ENCODE measurements at regions not wholly inside any gene's neighbourhood (a gene's known extent, or its start where the extent isn't known, plus 50 kb on each side); places are given as distances from the start of the nearest gene placed in this dataset.

DNA sequence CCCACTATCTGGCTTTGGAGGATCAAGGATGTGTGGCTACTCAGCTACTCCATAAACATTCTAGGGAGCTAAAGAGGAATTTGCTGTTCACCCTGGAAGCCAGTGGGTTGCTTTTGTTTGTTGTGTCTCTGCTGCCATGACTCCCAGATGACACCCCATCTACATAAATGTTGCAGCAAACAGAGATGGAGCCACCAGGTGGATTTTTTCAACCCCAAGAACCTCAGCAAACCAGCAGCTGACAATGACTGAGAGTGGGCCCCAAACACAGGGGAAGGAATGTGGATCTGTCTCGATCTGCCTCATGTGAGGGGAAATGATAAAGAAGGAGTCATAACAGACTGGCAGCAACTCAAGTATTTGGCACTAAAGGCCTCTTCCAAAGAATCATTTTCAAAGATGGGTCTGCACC lies 132.7 kb upstream of the TNC start:
- no peak overlapping the region for H3K4me3 ChIP-seq (ENCODE audit: low read depth, low read length)
- DNase-seq, result no peak
- no peaks in the 10 kb centered on the region for H3K27me3 ChIP-seq
- no peaks in the 10 kb centered on the region for H3K4me1 ChIP-seq
- TF ChIP-seq, protein P1, sequence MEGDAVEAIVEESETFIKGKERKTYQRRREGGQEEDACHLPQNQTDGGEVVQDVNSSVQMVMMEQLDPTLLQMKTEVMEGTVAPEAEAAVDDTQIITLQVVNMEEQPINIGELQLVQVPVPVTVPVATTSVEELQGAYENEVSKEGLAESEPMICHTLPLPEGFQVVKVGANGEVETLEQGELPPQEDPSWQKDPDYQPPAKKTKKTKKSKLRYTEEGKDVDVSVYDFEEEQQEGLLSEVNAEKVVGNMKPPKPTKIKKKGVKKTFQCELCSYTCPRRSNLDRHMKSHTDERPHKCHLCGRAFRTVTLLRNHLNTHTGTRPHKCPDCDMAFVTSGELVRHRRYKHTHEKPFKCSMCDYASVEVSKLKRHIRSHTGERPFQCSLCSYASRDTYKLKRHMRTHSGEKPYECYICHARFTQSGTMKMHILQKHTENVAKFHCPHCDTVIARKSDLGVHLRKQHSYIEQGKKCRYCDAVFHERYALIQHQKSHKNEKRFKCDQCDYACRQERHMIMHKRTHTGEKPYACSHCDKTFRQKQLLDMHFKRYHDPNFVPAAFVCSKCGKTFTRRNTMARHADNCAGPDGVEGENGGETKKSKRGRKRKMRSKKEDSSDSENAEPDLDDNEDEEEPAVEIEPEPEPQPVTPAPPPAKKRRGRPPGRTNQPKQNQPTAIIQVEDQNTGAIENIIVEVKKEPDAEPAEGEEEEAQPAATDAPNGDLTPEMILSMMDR (IDR thresholded peaks at IDR 0.05; ENCODE audit: low read depth, low read length), result no peak
- H3K36me3 ChIP-seq, result no peaks in the 10 kb centered on the region
- no peaks in the 10 kb centered on the region for H3K9me3 ChIP-seq

DNA sequence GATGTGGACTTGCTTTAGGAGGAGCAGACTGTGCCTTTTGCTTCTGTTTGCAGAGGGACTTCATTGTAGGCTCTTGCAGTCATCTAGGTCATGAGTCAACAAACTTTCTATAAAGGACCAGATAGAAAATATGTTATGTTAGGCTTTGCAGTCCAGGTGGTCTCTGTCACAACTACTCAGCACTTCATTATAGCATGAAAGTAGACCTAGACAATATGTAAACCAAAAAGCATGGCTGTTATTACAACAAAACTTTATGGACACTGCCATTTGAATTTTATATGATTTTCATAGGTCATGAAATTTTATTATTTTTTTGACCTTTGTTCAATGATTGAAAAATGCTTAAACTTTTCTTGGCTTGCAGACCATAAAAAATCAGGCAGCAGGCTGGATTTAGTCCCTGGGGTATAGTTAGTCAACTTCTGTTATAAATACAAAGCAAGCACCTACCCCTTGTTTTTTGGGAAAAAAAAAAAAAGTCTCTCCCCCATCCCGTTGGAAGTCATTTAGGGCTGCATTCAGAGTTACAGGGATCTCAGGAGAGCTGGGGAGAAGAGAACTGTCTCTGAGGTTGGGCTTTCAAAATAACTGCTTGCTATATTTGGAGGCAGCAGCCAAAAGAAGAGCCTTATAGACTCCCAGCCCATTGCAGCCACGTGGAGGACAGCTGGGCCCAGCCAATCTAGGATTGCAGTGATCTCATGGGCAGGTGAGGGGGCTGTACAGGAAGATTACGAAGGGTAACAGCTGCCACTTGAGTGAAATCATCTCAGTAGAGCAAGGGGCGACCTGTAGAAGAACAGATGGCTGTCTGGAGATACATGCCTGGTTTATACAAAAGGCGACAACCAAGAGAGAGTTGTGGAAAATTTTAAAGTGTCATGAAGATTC lies 136.6 kb upstream of the TNC start:
- TF ChIP-seq, protein P1 (IDR thresholded peaks at IDR 0.05; ENCODE audit: low read depth, low read length), result no peak
- no peak for DNase-seq
- no peak overlapping the region for H3K4me3 ChIP-seq (ENCODE audit: low read depth, low read length)

DNA sequence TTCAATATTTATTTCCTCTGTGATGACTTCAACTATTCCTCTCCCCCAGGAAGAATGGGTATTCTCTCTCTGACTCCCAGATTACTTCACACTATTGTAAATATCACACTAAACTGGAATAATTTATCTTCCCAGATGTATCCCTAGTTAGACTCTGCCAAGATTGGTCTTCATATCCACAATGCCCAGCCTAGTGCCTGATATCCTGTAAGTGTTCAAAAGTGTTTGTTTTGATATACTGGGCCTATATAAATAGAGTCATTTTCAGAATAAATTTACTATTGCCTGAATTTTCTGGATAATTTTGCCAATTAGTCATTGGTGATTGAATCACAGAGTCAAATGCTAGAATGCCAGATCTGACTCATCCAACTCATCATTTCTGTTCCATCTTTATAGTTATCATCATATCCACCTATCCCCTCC lies 143.7 kb upstream of the TNC start:
- H3K4me3 ChIP-seq (ENCODE audit: low read depth, low read length), result no peak overlapping the region
- H3K36me3 ChIP-seq, result no peaks in the 10 kb centered on the region
- no peaks in the 10 kb centered on the region for H3K9me3 ChIP-seq
- no peaks in the 10 kb centered on the region for H3K27me3 ChIP-seq
- no peaks in the 10 kb centered on the region for H3K4me1 ChIP-seq
- DNase-seq, result no peak
- TF ChIP-seq, protein P1 (IDR thresholded peaks at IDR 0.05; ENCODE audit: low read depth, low read length), result no peak

More for the DNA sequence above, 136.6 kb upstream of the TNC start:
- Histone ChIP-seq H3K4me1 (no peaks in the 10 kb centered on the region), H3K36me3 (no peaks in the 10 kb centered on the region), H3K27me3 (no peaks in the 10 kb centered on the region), H3K9me3 (no peaks in the 10 kb centered on the region)

DNA sequence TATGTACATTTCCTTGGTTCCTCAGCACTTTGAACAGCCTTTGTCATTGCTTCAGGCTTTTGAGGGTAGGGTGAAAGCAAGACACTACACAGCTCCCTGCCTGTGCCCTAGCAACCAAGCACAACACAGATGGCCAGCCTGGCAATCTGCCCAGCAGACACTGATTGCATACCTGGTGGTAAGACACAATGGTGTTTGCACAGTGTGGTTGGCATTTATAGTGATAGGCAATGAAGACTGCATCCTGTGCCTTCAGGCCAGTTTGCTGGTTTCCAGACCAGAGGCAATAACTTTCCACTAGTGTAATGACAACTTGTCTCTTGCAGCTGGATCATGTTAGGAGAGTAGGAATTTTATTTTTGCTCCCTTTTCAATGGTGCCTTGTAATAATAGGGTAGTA lies 144.5 kb upstream of the TNC start:
- no peak overlapping the region for H3K4me3 ChIP-seq (ENCODE audit: low read depth, low read length)
- peak; percentile 63 for DNase-seq
- H3K36me3 ChIP-seq, result no peaks in the 10 kb centered on the region
- TF ChIP-seq, protein P1 (IDR thresholded peaks at IDR 0.05; ENCODE audit: low read depth, low read length), result no peak
- H3K9me3 ChIP-seq, result no peaks in the 10 kb centered on the region
- no peaks in the 10 kb centered on the region for H3K27me3 ChIP-seq
- no peaks in the 10 kb centered on the region for H3K4me1 ChIP-seq

DNA sequence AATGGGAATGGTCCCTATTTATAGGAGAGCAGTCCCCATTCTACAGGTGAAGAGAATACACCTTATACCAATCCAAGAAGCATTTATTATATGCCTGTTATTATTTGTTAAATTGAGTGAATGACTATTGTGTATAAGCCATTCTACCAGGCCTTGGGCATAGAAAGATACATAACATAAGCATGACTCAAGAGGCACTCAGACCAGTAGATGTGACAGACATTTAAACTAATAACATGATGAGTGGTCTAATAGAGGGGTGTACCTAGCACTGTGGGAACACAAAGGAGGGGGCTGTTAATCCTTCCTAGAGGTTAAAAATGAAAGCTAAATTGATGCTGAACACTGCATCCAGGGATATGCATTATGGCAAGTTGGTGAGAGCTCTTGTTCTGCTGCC lies 145.0 kb upstream of the TNC start:
- Histone ChIP-seq H3K4me3 (ENCODE audit: low read depth, low read length) (no peak overlapping the region), H3K9me3 (no peaks in the 10 kb centered on the region), H3K36me3 (no peaks in the 10 kb centered on the region), H3K4me1 (no peaks in the 10 kb centered on the region), H3K27me3 (no peaks in the 10 kb centered on the region)
- no peak for DNase-seq
- TF ChIP-seq, protein P1 (IDR thresholded peaks at IDR 0.05; ENCODE audit: low read depth, low read length), result no peak

DNA sequence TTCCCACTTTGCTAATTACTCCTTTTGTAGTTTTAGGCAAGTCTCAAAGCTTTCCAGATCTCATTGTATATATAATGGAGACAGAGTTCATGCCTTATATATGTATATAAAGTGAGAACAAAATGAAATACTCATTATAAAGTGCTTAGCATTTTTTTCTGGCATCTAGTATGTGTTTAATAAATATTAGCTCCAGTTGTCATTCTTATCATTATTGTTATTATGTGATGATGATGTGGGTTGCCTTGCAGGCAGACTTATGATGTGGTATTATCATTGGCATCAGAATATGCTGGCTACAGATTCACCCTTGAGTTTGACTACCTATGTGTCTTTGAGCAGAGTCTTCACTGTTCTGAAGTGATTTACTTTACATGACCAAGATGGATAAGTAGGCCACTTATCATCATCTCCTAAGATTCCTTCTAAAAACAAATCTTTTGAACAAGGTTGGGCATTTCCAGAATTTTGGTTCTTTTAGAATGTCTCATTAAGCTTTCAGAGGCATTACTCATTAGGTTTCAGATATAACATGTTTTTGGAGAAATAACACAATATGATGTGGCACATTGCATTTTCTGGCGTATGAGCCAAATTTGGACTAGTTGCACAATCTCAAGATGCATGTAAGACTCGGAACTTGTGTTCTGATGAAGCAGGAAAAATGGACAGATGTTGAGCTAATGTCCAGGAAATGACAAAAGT lies 145.6 kb upstream of the TNC start:
- TF ChIP-seq, protein P1 (IDR thresholded peaks at IDR 0.05; ENCODE audit: low read depth, low read length), result no peak
- Histone ChIP-seq H3K4me3 (ENCODE audit: low read depth, low read length) (no peak overlapping the region), H3K9me3 (no peaks in the 10 kb centered on the region), H3K27me3 (no peaks in the 10 kb centered on the region), H3K4me1 (no peaks in the 10 kb centered on the region), H3K36me3 (no peaks in the 10 kb centered on the region)
- no peak for DNase-seq
